HG02885 (cell line): ENCODE measurements at regions not wholly inside any gene's neighbourhood (a gene's known extent, or its start where the extent isn't known, plus 50 kb on each side); places are given as distances from the start of the nearest gene placed in this dataset.

ENCODE experiments used
- ATAC-seq: cut with Tn5 transposase; IDR thresholded peaks from one replicate; pipeline ENCODE4 v1.9.1; 2021; ENCODE audit warnings: mild to moderate bottlenecking; ENCODE audit not compliant: unreplicated experiment, poor library complexity

DNA sequence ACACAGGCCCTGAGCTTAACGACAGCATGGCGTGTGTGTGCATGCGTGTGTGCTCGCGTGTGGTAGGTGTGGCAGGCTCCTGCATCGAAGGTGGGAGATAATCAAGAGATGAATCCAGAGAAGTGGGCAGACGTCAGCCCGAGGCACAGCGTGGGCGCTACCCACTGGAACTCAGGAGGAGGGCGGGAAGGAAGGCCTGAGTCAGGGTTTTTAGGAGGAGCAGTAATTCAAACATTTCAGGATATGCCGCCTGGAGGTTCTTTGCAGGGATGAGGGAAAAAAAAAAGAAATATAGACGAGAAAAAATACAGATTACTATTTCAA is 66.3 kb upstream of the STX18 start:
- no peak for ATAC-seq

GRCh38 chr4:4607336-4608213 is 65.7 kb upstream of the STX18 start:
- no peak for ATAC-seq

- no peak for ATAC-seq
Measured at GRCh38 chr4:4606321-4606720, 64.5 kb upstream of the STX18 start.

GRCh38 chr4:4605849-4606248 is 64.0 kb upstream of the STX18 start:
- no peak for ATAC-seq

GRCh38 chr4:4603592-4603991 is 61.7 kb upstream of the STX18 start:
- no peak for ATAC-seq

GRCh38 chr4:4603067-4603466 is 61.2 kb upstream of the STX18 start:
- ATAC-seq, result no peak

GRCh38 chr4:4602468-4602867 is 60.6 kb upstream of the STX18 start:
- no peak for ATAC-seq

DNA sequence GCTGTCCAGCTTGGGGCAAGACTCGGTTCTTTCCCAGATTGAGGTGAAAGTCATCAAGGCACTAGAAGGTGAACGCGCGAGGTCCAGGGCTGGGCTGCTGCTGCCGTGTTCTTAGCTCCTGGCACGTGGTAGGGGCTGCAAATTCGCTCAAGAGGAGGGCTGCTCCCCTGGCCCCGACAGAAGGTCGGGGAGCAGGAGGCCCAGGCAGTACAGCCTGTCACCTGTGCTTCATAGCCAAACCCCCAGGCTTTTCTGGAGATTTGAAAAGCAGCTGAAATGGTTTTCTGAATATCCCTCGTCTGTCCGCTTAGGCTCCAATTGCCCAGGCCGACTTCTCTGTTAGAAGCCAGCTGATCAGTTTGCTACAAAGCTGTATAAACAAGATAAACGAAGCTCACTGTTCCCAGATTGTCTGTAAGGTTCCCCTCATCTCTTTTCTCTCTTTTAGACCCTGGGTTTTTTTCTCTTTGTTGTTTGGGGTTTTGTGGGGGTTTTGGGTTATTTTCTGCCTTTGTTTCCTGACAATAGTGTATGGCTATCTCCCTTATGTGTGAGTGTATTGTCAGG is 60.0 kb upstream of the STX18 start:
- ATAC-seq, result no peak

DNA sequence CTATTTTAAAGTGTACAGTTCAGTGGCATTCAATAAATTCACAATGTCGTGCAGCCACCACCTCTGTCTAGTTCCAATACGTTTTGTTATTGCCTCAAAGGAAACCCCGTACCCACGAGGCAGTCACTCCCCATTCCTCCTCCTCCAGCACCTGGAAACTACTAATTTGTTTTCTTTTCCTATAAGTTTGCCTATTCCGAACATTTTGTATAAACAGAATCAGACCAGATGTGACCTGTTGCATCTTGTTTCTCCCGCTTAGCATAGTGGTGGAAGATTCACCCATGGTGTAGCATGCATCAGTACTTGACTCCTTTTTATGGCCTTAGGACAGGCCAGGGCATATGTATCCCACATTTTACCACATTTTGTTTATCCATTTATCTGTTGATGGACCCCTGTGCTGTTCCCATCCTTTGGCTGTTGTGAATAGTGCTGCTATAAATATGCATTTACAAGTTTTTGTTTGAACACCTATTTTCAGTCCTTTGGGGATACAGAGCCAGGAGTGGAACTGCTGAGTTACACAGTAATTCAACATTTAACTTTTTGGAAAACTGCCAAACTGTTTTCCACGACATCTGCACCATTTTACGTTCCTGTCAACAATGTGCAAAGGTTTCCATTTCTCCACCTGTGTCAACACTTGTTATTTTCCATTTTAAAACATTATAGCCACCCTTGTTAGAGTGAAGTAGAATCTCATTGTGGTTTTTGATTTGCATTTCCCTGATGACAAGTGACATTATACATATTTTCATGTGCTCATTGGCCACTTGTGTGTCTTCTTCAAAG is 57.8 kb upstream of the STX18 start:
- no peak for ATAC-seq

GRCh38 chr4:4598851-4599411 is 57.1 kb upstream of the STX18 start:
- ATAC-seq, result no peak

DNA sequence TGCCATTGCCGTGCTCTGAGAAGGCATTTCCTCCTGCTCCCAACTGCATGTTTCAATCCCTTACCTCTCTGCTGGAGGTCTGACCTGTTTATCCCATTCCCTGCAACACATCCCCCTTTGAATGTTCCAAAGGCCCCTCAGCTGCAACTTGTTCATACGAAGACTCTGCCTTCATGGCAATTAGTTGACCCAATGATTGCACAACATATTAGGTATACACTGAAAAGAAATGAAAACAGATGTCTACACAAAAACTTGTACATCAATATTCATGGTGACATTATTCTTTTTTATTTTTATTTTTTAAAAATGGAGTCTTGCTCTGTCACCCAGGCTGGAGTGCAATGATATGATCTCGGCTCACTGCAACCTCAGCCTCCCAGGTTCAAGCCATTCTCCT is 54.9 kb upstream of the STX18 start:
- no peak for ATAC-seq

- ATAC-seq, result no peak
Measured at GRCh38 chr4:4595252-4595651, 53.4 kb upstream of the STX18 start.

GRCh38 chr4:4594285-4594920 is 52.6 kb upstream of the STX18 start:
- no peak for ATAC-seq

GRCh38 chr4:4593596-4594284 is 51.9 kb upstream of the STX18 start:
- ATAC-seq, result no peak

DNA sequence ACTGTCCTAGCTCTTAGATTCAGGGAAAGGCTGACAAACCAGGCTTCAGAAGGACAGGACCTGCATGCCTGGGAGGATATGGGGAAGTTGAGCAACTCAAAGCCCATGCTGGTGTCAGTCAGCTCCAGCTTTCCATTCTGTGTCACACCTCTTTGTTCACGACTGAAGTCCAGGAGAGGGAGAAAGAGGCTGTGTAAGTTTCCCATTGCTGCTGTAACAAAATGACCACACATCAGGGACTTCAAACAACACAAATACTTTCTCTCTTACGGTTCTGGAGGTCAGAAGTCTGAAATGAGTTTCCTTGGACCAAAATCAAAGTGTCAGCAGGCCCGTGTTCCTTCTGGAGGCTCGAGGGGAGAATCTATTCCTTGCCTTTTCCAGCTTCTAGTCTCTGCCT is 50.6 kb upstream of the STX18 start:
- no peak for ATAC-seq
